ENCODE measurements at regions not wholly inside any gene's neighbourhood (a gene's known extent, or its start where the extent isn't known, plus 50 kb on each side); places are given as distances from the start of the nearest gene placed in this dataset.

DNA sequence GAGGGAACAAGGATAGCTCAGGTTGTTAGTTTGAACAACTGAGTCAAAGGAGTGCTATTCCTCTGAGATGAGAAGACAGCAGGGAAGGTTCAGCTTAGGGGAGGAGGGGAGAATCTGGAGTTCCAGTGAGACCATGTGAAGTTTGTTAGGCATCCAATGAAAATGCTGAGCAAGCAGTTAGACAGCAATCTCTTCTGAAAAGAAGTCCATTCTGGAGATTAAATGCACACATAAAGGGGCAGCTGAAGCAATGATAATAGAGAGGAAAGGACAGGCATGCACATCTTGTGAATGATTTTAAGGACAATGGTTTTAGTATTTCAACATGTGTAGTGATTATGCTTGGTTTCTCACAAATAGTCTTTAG lies 89.7 kb upstream of the GHITM start:
- H4K20me1 ChIP-seq (ENCODE audit: insufficient read depth, low read length), result no peaks in the 10 kb centered on the region
- H2AFZ ChIP-seq (ENCODE audit: low read depth, low read length), result no peak overlapping the region
- no peaks in the 10 kb centered on the region for H3K9me3 ChIP-seq (ENCODE audit: insufficient read depth, low read length)
- no peak overlapping the region for H3K4me3 ChIP-seq (ENCODE audit: low read length)
- no peaks in the 10 kb centered on the region for H3K36me3 ChIP-seq (replicated peaks; ENCODE audit: low read depth, low read length)
- no peaks in the 10 kb centered on the region for H3K79me2 ChIP-seq (ENCODE audit: low read length)
- H3K4me2 ChIP-seq (ENCODE audit: low read length), result no peak overlapping the region
- H3K9ac ChIP-seq (ENCODE audit: low read length), result no peak overlapping the region
- TF ChIP-seq EZH2phosphoT487 (IDR thresholded peaks at IDR 0.05; ENCODE audit: low read depth) (no peak), CTCF (IDR thresholded peaks at IDR 0.05; ENCODE audit: low read depth, low read length) (no peak)
- H3K4me1 ChIP-seq (ENCODE audit: low read length), result no peaks in the 10 kb centered on the region
- H3K27me3 ChIP-seq (ENCODE audit: low read depth, low read length), result no peaks in the 10 kb centered on the region
- no peak overlapping the region for H3K27ac ChIP-seq (ENCODE audit: low read length)

- Histone ChIP-seq H3K4me2 (ENCODE audit: low read length) (no peak overlapping the region), H3K4me1 (ENCODE audit: low read length) (no peaks in the 10 kb centered on the region), H3K27me3 (ENCODE audit: low read depth, low read length) (no peaks in the 10 kb centered on the region), H2AFZ (ENCODE audit: low read depth, low read length) (no peak overlapping the region), H3K4me3 (ENCODE audit: low read length) (no peak overlapping the region), H3K27ac (ENCODE audit: low read length) (no peak overlapping the region), H3K79me2 (ENCODE audit: low read length) (no peaks in the 10 kb centered on the region), H3K9me3 (ENCODE audit: insufficient read depth, low read length) (no peaks in the 10 kb centered on the region), H3K9ac (ENCODE audit: low read length) (no peak overlapping the region), H4K20me1 (ENCODE audit: insufficient read depth, low read length) (no peaks in the 10 kb centered on the region), H3K36me3 (replicated peaks; ENCODE audit: low read depth, low read length) (no peaks in the 10 kb centered on the region)
- no peak for TF ChIP-seq CTCF (IDR thresholded peaks at IDR 0.05; ENCODE audit: low read depth, low read length)
- TF ChIP-seq EZH2phosphoT487 (IDR thresholded peaks at IDR 0.05; ENCODE audit: low read depth), result no peak
Measured at GRCh38 chr10:84053626-84054025, 85.7 kb upstream of the GHITM start.

GRCh38 chr10:84054743-84055142 lies 84.6 kb upstream of the GHITM start:
- Histone ChIP-seq H3K27ac (ENCODE audit: low read length) (no peak overlapping the region), H4K20me1 (ENCODE audit: insufficient read depth, low read length) (no peaks in the 10 kb centered on the region), H3K79me2 (ENCODE audit: low read length) (no peaks in the 10 kb centered on the region), H3K4me1 (ENCODE audit: low read length) (no peaks in the 10 kb centered on the region), H2AFZ (ENCODE audit: low read depth, low read length) (no peak overlapping the region), H3K4me3 (ENCODE audit: low read length) (no peak overlapping the region), H3K27me3 (ENCODE audit: low read depth, low read length) (no peaks in the 10 kb centered on the region), H3K4me2 (ENCODE audit: low read length) (no peak overlapping the region), H3K9ac (ENCODE audit: low read length) (no peak overlapping the region), H3K36me3 (replicated peaks; ENCODE audit: low read depth, low read length) (no peaks in the 10 kb centered on the region), H3K9me3 (ENCODE audit: insufficient read depth, low read length) (no peaks in the 10 kb centered on the region)
- TF ChIP-seq CTCF (IDR thresholded peaks at IDR 0.05; ENCODE audit: low read depth, low read length) (no peak), EZH2phosphoT487 (IDR thresholded peaks at IDR 0.05; ENCODE audit: low read depth) (no peak)

GRCh38 chr10:84059526-84059925 lies 79.8 kb upstream of the GHITM start:
- peak overlapping the region; percentile 44 for H3K4me2 ChIP-seq (ENCODE audit: low read length)
- H3K27me3 ChIP-seq (ENCODE audit: low read depth, low read length), result peaks cover 4% of the 10 kb centered on the region
- H3K4me3 ChIP-seq (ENCODE audit: low read length), result peak overlapping the region; percentile 37; the same call in 1 of the 2 replicates
- TF ChIP-seq CTCF (IDR thresholded peaks at IDR 0.05; ENCODE audit: low read depth, low read length), result peak; percentile 42
- no peak for TF ChIP-seq EZH2phosphoT487 (IDR thresholded peaks at IDR 0.05; ENCODE audit: low read depth)
- no peaks in the 10 kb centered on the region for H3K36me3 ChIP-seq (replicated peaks; ENCODE audit: low read depth, low read length)
- no peaks in the 10 kb centered on the region for H3K79me2 ChIP-seq (ENCODE audit: low read length)
- H4K20me1 ChIP-seq (ENCODE audit: insufficient read depth, low read length), result no peaks in the 10 kb centered on the region
- H2AFZ ChIP-seq (ENCODE audit: low read depth, low read length), result no peak overlapping the region
- no peaks in the 10 kb centered on the region for H3K9me3 ChIP-seq (ENCODE audit: insufficient read depth, low read length)
- no peaks in the 10 kb centered on the region for H3K4me1 ChIP-seq (ENCODE audit: low read length)
- H3K9ac ChIP-seq (ENCODE audit: low read length), result no peak overlapping the region
- no peak overlapping the region for H3K27ac ChIP-seq (ENCODE audit: low read length)
